ENCODE measurements at regions not wholly inside any gene's neighbourhood (a gene's known extent, or its start where the extent isn't known, plus 50 kb on each side); places are given as distances from the start of the nearest gene placed in this dataset.

DNA sequence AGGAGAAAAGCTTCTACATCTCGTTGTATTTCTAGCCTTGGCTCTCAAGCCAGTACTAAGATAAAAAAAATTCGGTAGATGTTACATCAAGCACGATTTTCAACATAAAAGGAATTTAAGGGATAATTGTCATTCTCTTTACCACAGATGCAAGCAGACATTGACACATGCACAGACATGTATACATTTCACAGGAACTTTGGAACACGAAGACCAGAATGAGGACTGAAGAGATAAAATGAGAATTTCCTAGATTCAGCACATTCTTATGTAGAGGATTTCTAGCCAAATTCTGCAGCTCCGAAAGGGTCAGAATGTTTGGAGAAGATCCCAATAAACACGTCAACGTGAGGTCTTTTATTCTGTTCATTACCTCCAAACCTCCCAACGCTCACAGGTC lies 284.5 kb upstream of the ARGLU1 start:
- Histone ChIP-seq H3K9ac (ENCODE audit: insufficient read depth in 1 of 2, low read length in 2 of 2) (no peak overlapping the region), H3K27me3 (ENCODE audit: control insufficient read depth in 3 of 3, insufficient read depth in 3 of 3, low read length in 2 of 3) (no peaks in the 10 kb centered on the region), H3K27ac (ENCODE audit: low read depth in 1 of 2, low read length in 1 of 2) (no peak overlapping the region), H3K9me3 (ENCODE audit: control insufficient read depth in 4 of 4, insufficient read depth in 3 of 4, low read length in 3 of 4) (no peaks in the 10 kb centered on the region), H3K4me1 (ENCODE audit: control insufficient read depth in 5 of 5, insufficient read depth in 5 of 5, low read length in 5 of 5) (peaks cover 0 to 8% (median 0%) of the 10 kb centered on the region in 5 donors), H3K4me3 (no peak overlapping the region), H3K36me3 (ENCODE audit: control insufficient read depth in 4 of 4, insufficient read depth in 4 of 4, low read length in 4 of 4) (no peaks in the 10 kb centered on the region)
- ATAC-seq (ENCODE audit: insufficient read depth, low FRiP score) (no peak), DNase-seq (peak in 2 of 3 donors; percentile 71 to 77)
- 78 to 89% methylated on average over 8 of the region's 8 CpGs for WGBS, 2 donors
- TF ChIP-seq, protein P1, sequence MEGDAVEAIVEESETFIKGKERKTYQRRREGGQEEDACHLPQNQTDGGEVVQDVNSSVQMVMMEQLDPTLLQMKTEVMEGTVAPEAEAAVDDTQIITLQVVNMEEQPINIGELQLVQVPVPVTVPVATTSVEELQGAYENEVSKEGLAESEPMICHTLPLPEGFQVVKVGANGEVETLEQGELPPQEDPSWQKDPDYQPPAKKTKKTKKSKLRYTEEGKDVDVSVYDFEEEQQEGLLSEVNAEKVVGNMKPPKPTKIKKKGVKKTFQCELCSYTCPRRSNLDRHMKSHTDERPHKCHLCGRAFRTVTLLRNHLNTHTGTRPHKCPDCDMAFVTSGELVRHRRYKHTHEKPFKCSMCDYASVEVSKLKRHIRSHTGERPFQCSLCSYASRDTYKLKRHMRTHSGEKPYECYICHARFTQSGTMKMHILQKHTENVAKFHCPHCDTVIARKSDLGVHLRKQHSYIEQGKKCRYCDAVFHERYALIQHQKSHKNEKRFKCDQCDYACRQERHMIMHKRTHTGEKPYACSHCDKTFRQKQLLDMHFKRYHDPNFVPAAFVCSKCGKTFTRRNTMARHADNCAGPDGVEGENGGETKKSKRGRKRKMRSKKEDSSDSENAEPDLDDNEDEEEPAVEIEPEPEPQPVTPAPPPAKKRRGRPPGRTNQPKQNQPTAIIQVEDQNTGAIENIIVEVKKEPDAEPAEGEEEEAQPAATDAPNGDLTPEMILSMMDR (IDR thresholded peaks at IDR 0.05; ENCODE audit: control extremely low read depth, extremely low read depth) = no peak

DNA sequence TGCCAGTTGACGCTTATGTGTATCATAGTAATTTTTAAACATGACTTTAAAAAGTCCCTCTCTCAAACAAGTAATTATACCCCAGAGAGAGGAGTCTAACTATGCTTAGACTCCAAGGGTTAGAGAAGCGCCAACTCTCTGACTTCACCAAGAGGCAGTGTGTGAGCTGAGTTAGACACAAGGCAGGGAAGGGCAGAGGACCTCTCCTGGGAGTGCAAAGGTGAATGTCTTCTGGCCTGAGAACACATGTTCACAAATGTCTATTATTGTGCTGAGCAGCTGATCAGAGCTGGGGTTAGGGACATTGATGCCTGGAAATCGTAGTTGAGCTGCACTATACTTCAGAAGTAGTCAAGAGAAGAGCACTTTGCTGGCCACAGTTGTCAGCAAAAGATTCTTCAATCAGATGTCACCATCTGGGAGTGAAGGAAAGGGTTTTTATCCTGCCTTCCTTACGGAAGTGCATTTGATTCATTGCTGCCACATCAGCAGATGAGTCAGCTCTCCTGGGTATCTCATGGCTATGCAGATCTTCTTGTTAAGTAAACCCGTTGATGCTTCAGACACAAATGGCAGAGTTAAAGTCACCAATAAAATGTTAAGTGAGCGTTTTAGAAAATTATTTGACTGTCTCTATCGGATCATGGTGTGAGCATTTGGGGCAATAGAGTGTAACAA lies 283.2 kb upstream of the ARGLU1 start:
- Histone ChIP-seq H3K27ac (ENCODE audit: low read depth in 1 of 2, low read length in 1 of 2) (no peak overlapping the region), H3K4me1 (ENCODE audit: control insufficient read depth in 5 of 5, insufficient read depth in 5 of 5, low read length in 5 of 5) (peaks cover 0 to 8% (median 0%) of the 10 kb centered on the region in 5 donors), H3K27me3 (ENCODE audit: control insufficient read depth in 3 of 3, insufficient read depth in 3 of 3, low read length in 2 of 3) (no peaks in the 10 kb centered on the region), H3K4me3 (no peak overlapping the region), H3K9ac (ENCODE audit: insufficient read depth in 1 of 2, low read length in 2 of 2) (no peak overlapping the region), H3K9me3 (ENCODE audit: control insufficient read depth in 4 of 4, insufficient read depth in 3 of 4, low read length in 3 of 4) (no peaks in the 10 kb centered on the region), H3K36me3 (ENCODE audit: control insufficient read depth in 4 of 4, insufficient read depth in 4 of 4, low read length in 4 of 4) (no peaks in the 10 kb centered on the region)
- WGBS, 2 donors = 91 to 92% methylated on average over 7 of the region's 7 CpGs
- ATAC-seq (ENCODE audit: insufficient read depth, low FRiP score) (no peak), DNase-seq (no peak)
- TF ChIP-seq, protein P1 (IDR thresholded peaks at IDR 0.05; ENCODE audit: control extremely low read depth, extremely low read depth) = no peak

GRCh38 chr13:106846571-106847448 lies 278.9 kb upstream of the ARGLU1 start:
- Histone ChIP-seq H3K27ac (ENCODE audit: low read depth in 1 of 2, low read length in 1 of 2) (no peak overlapping the region), H3K4me3 (no peak overlapping the region), H3K4me1 (ENCODE audit: control insufficient read depth in 5 of 5, insufficient read depth in 5 of 5, low read length in 5 of 5) (peaks cover 0 to 3% (median 0%) of the 10 kb centered on the region in 5 donors), H3K36me3 (ENCODE audit: control insufficient read depth in 4 of 4, insufficient read depth in 4 of 4, low read length in 4 of 4) (no peaks in the 10 kb centered on the region), H3K27me3 (ENCODE audit: control insufficient read depth in 3 of 3, insufficient read depth in 3 of 3, low read length in 2 of 3) (no peaks in the 10 kb centered on the region), H3K9ac (ENCODE audit: insufficient read depth in 1 of 2, low read length in 2 of 2) (no peak overlapping the region), H3K9me3 (ENCODE audit: control insufficient read depth in 4 of 4, insufficient read depth in 3 of 4, low read length in 3 of 4) (no peaks in the 10 kb centered on the region)
- 84 to 88% methylated on average over 5 of the region's 5 CpGs for WGBS, 2 donors
- ATAC-seq (ENCODE audit: insufficient read depth, low FRiP score) (no peak), DNase-seq (no peak)
- TF ChIP-seq, protein P1 (IDR thresholded peaks at IDR 0.05; ENCODE audit: control extremely low read depth, extremely low read depth) = no peak

Data from lung (tissue), 11 donors.